Thyroid gland (tissue), 4 donors: ENCODE measurements at regions not wholly inside any gene's neighbourhood (a gene's known extent, or its start where the extent isn't known, plus 50 kb on each side); places are given as distances from the start of the nearest gene placed in this dataset.

Experiments
- CTCF ChIP-seq, 6 experiments: fragments of 200-600 bp in 3 of 6; fragments of 450-650 bp in 3 of 6; sonication (generic) in 3 of 6; IDR thresholded peaks; one replicate each; pipeline ENCODE4 v1.5.1; 2016 to 2019; ENCODE audit warnings: antibody characterized with exemption in 6 of 6, mild to moderate bottlenecking in 2 of 6, inconsistent platforms in 1 of 6, moderate library complexity in 1 of 6
- POLR2A ChIP-seq, 2 donors: fragments of 450-650 bp; IDR thresholded peaks; one replicate each; pipeline ENCODE4 v1.6.1; 2017; ENCODE audit warnings: antibody characterized with exemption in 2 of 2, mild to moderate bottlenecking in 2 of 2, moderate library complexity in 1 of 2

GRCh38 chr18:33828949-33829348, 250.9 kb downstream of the ASXL3 start:
- TF ChIP-seq CTCF (IDR thresholded peaks at IDR 0.05) (no peak), POLR2A (IDR thresholded peaks at IDR 0.05) (no peak)
